ENCODE measurements at regions not wholly inside any gene's neighbourhood (a gene's known extent, or its start where the extent isn't known, plus 50 kb on each side); places are given as distances from the start of the nearest gene placed in this dataset.

DNA sequence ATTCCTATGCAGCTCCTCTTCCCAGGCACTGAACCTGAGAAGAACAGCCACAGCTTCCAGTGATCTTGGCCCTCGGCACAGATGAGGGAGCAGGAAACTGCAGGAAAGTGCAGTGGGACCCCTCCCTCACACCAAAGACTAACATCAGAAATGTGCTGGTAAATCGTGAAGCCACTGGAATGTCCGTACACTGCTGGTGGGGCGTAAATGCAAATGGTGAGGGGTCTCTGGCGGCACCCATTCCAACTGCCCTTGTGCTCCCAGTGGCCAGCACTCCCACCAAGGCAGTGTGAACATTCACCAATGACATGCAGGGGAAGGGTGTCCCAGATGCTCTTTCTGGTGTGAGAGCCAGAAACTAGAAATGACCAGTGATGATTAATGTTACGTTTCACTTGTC is 574.0 kb downstream of the BRD1 start:
- no peaks in the 10 kb centered on the region for H3K4me1 ChIP-seq
- H3K36me3 ChIP-seq = no peaks in the 10 kb centered on the region
- DNase-seq = no peak
- no peaks in the 10 kb centered on the region for H3K9me3 ChIP-seq
- TF ChIP-seq CTCF (IDR thresholded peaks at IDR 0.05) (no peak), EP300 (IDR thresholded peaks at IDR 0.05) (no peak), POLR2AphosphoS5 (IDR thresholded peaks at IDR 0.05) (no peak), POLR2A (IDR thresholded peaks at IDR 0.05) (no peak)
- peaks cover 0 to 24% (median 0%) of the 10 kb centered on the region in 3 donors for H3K27me3 ChIP-seq
- no peak overlapping the region for H3K4me3 ChIP-seq
- intact Hi-C loops (cut with DNase I) = no loop called here
- H3K27ac ChIP-seq = no peak overlapping the region
- WGBS, 2 donors = 84 to 92% methylated on average over 6 of the region's 6 CpGs

DNA sequence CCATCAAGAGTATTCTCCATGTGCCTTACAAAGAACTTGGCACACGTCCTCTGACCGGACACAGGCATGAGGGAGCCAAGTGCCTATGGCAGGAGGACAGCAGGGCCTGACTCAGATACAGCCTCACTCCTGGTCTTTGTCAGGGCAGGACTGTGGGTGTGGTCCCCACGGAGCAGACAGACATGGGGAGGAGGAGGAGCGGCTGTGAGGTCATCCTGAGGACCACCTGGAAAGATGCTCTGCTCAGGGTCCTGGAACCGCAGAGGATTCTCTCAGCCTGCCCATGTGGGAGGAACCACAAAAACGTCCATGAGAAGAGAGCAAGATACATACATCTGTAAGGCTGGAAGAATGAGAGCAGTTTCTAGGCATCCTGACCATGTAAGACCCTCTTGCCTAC is 576.3 kb downstream of the BRD1 start:
- Histone ChIP-seq H3K27me3 (peaks cover 0 to 24% (median 0%) of the 10 kb centered on the region in 3 donors), H3K27ac (no peak overlapping the region), H3K4me3 (no peak overlapping the region), H3K4me1 (no peaks in the 10 kb centered on the region), H3K36me3 (no peaks in the 10 kb centered on the region), H3K9me3 (no peaks in the 10 kb centered on the region)
- no peak for DNase-seq
- no peak for TF ChIP-seq CTCF (IDR thresholded peaks at IDR 0.05)
- no peak for TF ChIP-seq POLR2A (IDR thresholded peaks at IDR 0.05)
- no peak for TF ChIP-seq POLR2AphosphoS5 (IDR thresholded peaks at IDR 0.05)
- TF ChIP-seq EP300 (IDR thresholded peaks at IDR 0.05) = no peak
- intact Hi-C loops (cut with DNase I) = no loop called here
- WGBS, 2 donors = 56 to 72% methylated on average over 6 of the region's 6 CpGs

GRCh38 chr22:49247194-49247924 is 580.3 kb downstream of the BRD1 start:
- intact Hi-C loops (cut with DNase I) = no loop called here
- no peak for TF ChIP-seq EP300 (IDR thresholded peaks at IDR 0.05)
- no peak for TF ChIP-seq CTCF (IDR thresholded peaks at IDR 0.05)
- TF ChIP-seq POLR2AphosphoS5 (IDR thresholded peaks at IDR 0.05) = no peak
- TF ChIP-seq POLR2A (IDR thresholded peaks at IDR 0.05) = no peak
- peaks cover 0 to 9% (median 0%) of the 10 kb centered on the region in 3 donors for H3K27me3 ChIP-seq
- no peak for DNase-seq
- no peaks in the 10 kb centered on the region for H3K36me3 ChIP-seq
- H3K4me3 ChIP-seq = no peak overlapping the region
- WGBS, 2 donors = 85 to 87% methylated on average over 18 of the region's 18 CpGs
- no peaks in the 10 kb centered on the region for H3K4me1 ChIP-seq
- H3K9me3 ChIP-seq = no peaks in the 10 kb centered on the region
- no peak overlapping the region for H3K27ac ChIP-seq

- TF ChIP-seq CTCF (IDR thresholded peaks at IDR 0.05) (no peak), EP300 (IDR thresholded peaks at IDR 0.05) (no peak), POLR2AphosphoS5 (IDR thresholded peaks at IDR 0.05) (no peak), POLR2A (IDR thresholded peaks at IDR 0.05) (no peak)
- no peaks in the 10 kb centered on the region for H3K9me3 ChIP-seq
- no peak overlapping the region for H3K27ac ChIP-seq
- 88 to 91% methylated on average over 16 of the region's 16 CpGs for WGBS, 2 donors
- intact Hi-C loops (cut with DNase I) = no loop called here
- no peak for DNase-seq
- no peaks in the 10 kb centered on the region for H3K4me1 ChIP-seq
- H3K27me3 ChIP-seq = peaks cover 0 to 16% (median 0%) of the 10 kb centered on the region in 3 donors
- no peaks in the 10 kb centered on the region for H3K36me3 ChIP-seq
- no peak overlapping the region for H3K4me3 ChIP-seq
Measured at GRCh38 chr22:49244466-49245420, 582.9 kb downstream of the BRD1 start.
